GM13977 (cell line): ENCODE measurements at regions not wholly inside any gene's neighbourhood (a gene's known extent, or its start where the extent isn't known, plus 50 kb on each side); places are given as distances from the start of the nearest gene placed in this dataset.

Experiments
- DNase-seq: peaks from one replicate; pipeline ENCODE4 v3.0.0; 2012; ENCODE audit warnings: low spot score
- in situ Hi-C: fragments of 300-500 bp; cut with MboI; formaldehyde crosslinking; loops from one replicate; pipeline ENCODE4 v1.12.0; 2022; ENCODE audit warnings: low sequenced_read_pairs, low pct_unique_long_range_greater_than_20kb, mixed read lengths, inconsistent platforms; ENCODE audit not compliant: unreplicated experiment
- TF ChIP-seq, protein P1 (sequence below): IDR thresholded peaks from 2 replicates; pipeline ENCODE4 v1.5.1; 2012; ENCODE audit warnings: mild to moderate bottlenecking, control low read depth; ENCODE audit not compliant: insufficient read depth; ENCODE audit errors: extremely low read depth, missing control alignments

DNA sequence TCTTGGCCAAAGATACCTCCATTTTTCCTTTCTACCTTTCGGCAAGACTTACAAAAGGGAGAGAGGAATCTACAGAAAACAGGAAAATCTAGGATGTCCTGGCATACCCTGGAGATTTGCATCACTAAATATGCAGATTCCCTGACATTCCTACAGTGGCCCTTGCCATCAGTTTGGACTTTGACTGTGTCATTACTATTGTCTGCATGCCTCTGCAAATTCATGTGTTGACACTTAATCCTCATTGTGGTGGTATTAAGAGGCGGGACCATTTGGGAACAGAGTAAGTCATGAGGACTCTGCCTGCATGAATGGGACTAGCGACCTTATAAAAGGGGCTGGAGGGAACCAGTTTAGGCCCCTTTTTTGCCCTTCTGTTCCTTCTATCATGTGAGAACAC, 50.5 kb upstream of the DTNBP1 start:
- no peak for DNase-seq
- TF ChIP-seq, protein P1, sequence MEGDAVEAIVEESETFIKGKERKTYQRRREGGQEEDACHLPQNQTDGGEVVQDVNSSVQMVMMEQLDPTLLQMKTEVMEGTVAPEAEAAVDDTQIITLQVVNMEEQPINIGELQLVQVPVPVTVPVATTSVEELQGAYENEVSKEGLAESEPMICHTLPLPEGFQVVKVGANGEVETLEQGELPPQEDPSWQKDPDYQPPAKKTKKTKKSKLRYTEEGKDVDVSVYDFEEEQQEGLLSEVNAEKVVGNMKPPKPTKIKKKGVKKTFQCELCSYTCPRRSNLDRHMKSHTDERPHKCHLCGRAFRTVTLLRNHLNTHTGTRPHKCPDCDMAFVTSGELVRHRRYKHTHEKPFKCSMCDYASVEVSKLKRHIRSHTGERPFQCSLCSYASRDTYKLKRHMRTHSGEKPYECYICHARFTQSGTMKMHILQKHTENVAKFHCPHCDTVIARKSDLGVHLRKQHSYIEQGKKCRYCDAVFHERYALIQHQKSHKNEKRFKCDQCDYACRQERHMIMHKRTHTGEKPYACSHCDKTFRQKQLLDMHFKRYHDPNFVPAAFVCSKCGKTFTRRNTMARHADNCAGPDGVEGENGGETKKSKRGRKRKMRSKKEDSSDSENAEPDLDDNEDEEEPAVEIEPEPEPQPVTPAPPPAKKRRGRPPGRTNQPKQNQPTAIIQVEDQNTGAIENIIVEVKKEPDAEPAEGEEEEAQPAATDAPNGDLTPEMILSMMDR = no peak
- in situ Hi-C loops = no loop called here

DNA sequence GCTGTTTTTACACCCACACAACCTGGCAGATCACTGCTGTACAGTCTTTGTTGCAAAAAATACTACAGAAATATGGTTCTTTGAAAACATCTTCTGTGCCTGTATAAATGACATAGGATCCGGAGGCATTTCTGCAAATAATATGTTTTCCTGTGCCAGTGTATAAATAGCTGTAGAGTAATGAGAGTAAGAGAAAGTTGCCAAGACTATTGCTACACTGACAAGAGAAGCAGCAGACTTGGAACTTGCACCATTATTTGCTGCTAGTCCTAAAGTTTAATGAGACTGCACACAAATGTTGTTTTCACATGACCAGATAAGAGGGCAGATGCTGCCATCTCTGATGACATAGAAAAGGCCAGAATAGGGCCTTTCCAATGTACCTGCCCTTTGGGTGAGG, 50.0 kb upstream of the DTNBP1 start:
- DNase-seq = no peak
- in situ Hi-C loops = no loop called here
- TF ChIP-seq, protein P1 = no peak
